NB4 (cell line): ENCODE measurements at regions not wholly inside any gene's neighbourhood (a gene's known extent, or its start where the extent isn't known, plus 50 kb on each side); places are given as distances from the start of the nearest gene placed in this dataset.

Experiments used
- POLR2A ChIP-seq: IDR thresholded peaks from 2 replicates; pipeline ENCODE4 v1.6.1; 2011; ENCODE audit warnings: mild to moderate bottlenecking; ENCODE audit not compliant: insufficient read length; ENCODE audit errors: extremely low read depth
- TF ChIP-seq, protein P1 (sequence below): IDR thresholded peaks from one replicate; pipeline ENCODE4 v1.5.1; 2012; ENCODE audit warnings: low read depth, low read length
- TF ChIP-seq, protein P2 (sequence below): IDR thresholded peaks from 2 replicates; pipeline ENCODE4 v1.6.1; 2011; ENCODE audit warnings: low read depth, low read length

DNA sequence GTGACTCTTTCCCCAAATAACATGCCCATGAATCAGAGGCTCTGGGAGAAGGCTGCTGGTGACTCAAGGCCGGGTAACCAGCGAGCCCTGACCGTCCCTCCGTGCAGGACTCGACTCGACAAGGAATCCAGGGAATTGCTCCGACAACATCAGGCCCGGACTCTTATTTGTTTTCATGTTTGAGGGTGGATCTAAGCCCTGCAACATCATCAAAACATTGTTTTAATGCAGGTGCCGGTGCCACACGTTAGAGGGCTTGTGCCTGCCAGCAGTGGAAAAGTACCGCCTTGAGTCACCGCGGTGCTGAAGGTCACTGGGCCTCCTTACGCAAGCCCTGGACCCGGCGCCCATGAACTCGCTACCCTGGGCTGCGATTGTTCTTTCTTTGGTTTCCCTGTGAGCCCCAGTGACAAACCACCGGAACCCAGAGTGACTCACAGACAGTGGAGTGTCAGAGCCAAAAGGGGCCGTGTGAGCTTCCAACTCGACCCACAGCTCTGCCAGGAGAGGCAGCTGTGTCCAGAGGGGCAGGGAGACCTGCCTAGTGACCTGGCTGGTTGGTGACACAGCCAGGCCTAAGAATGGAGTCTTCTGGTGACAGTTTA, 139.4 kb upstream of the SHH start:
- TF ChIP-seq, protein P1, sequence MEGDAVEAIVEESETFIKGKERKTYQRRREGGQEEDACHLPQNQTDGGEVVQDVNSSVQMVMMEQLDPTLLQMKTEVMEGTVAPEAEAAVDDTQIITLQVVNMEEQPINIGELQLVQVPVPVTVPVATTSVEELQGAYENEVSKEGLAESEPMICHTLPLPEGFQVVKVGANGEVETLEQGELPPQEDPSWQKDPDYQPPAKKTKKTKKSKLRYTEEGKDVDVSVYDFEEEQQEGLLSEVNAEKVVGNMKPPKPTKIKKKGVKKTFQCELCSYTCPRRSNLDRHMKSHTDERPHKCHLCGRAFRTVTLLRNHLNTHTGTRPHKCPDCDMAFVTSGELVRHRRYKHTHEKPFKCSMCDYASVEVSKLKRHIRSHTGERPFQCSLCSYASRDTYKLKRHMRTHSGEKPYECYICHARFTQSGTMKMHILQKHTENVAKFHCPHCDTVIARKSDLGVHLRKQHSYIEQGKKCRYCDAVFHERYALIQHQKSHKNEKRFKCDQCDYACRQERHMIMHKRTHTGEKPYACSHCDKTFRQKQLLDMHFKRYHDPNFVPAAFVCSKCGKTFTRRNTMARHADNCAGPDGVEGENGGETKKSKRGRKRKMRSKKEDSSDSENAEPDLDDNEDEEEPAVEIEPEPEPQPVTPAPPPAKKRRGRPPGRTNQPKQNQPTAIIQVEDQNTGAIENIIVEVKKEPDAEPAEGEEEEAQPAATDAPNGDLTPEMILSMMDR: no peak
- no peak for TF ChIP-seq POLR2A
- TF ChIP-seq, protein P2, sequence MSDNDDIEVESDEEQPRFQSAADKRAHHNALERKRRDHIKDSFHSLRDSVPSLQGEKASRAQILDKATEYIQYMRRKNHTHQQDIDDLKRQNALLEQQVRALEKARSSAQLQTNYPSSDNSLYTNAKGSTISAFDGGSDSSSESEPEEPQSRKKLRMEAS: no peak
